Tibial artery (tissue), 4 donors: ENCODE measurements at regions not wholly inside any gene's neighbourhood (a gene's known extent, or its start where the extent isn't known, plus 50 kb on each side); places are given as distances from the start of the nearest gene placed in this dataset.
"Not testable (repeated sequence)": the region's sequence is repeated elsewhere in the genome, so short reads cannot be mapped to it uniquely, and the experiment has no call there.

ENCODE experiments used
- DNase-seq, 2 donors: peaks; one replicate each; pipeline ENCODE4 v3.0.0-alpha.2; 2019
- H3K27ac ChIP-seq, 2 donors: fragments of 200-600 bp; sonication (generic) in 1 of 2; 1 replicate in 1 of 2; 2 replicates in 1 of 2; pipeline ENCODE4 v1.5.1; 2018 to 2019; ENCODE audit warnings: mild to moderate bottlenecking in 1 of 2
- H3K27me3 ChIP-seq, 2 donors: fragments of 200-600 bp; sonication (generic) in 1 of 2; one replicate each; pipeline versions ENCODE4 v1.5.1 to v1.6.0; 2016 to 2019
- H3K36me3 ChIP-seq, 3 donors: fragments of 200-600 bp; sonication (generic) in 2 of 3; one replicate each; pipeline ENCODE4 v1.5.1; 2016 to 2019; ENCODE audit warnings: mild to moderate bottlenecking in 2 of 3
- H3K4me1 ChIP-seq, 4 donors: fragments of 200-600 bp; sonication (generic) in 2 of 4; 1 replicate in 3 of 4; 2 replicates in 1 of 4; pipeline ENCODE4 v1.5.1; 2016 to 2019
- H3K4me3 ChIP-seq, 2 donors: fragments of 200-600 bp; sonication (generic) in 1 of 2; 1 replicate in 1 of 2; 2 replicates in 1 of 2; pipeline ENCODE4 v1.5.1; 2018 to 2019; ENCODE audit warnings: mild to moderate bottlenecking in 2 of 2
- H3K9me3 ChIP-seq, 3 donors: fragments of 200-600 bp; sonication (generic) in 1 of 3; one replicate each; pipeline ENCODE4 v1.5.1; 2016 to 2019
- CTCF ChIP-seq, 2 experiments: fragments of 200-600 bp in 1 of 2; fragments of 450-650 bp in 1 of 2; IDR thresholded peaks; one replicate each; pipeline ENCODE4 v1.5.1; 2017 to 2019; ENCODE audit warnings: antibody characterized with exemption in 2 of 2, mild to moderate bottlenecking in 1 of 2, moderate library complexity in 1 of 2
- intact Hi-C: fragments of 100-400 bp; cut with DNase I; formaldehyde crosslinking; loops from one replicate; pipeline ENCODE4 v1.15.0; 2023; ENCODE audit warnings: low total_unique reads

GRCh38 chr5:12952409-12952808, 992.1 kb downstream of the DNAH5 start:
- Histone ChIP-seq H3K9me3 (no peaks in the 10 kb centered on the region), H3K4me3 (no peak overlapping the region), H3K27ac (no peak overlapping the region), H3K36me3 (no peaks in the 10 kb centered on the region), H3K4me1 (no peaks in the 10 kb centered on the region), H3K27me3 (no peaks in the 10 kb centered on the region)
- TF ChIP-seq CTCF (IDR thresholded peaks at IDR 0.05), result no peak
- intact Hi-C loops, result no loop called here
- no peak for DNase-seq

DNA sequence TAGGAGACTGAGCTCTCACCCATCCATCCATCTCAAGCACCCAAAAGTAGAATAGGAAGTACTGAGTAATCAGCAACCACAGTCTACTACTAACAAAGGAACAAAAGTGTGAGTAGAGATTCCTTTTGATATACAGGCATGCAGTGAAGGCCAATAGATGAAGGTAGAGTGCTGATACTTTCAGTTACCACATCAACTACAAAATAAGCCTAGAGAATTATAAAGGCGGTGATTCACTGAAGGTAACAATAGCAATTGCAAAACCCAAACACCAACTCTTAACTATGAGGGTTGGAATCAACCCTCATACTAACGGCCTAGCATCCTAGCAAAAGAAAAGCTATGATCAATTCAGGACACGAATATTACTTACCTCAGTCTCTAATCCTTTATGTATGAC, 992.6 kb downstream of the DNAH5 start:
- Histone ChIP-seq H3K4me1 (no peaks in the 10 kb centered on the region), H3K27ac (no peak overlapping the region), H3K27me3 (no peaks in the 10 kb centered on the region), H3K4me3 (no peak overlapping the region), H3K9me3 (no peaks in the 10 kb centered on the region), H3K36me3 (no peaks in the 10 kb centered on the region)
- no peak for DNase-seq
- intact Hi-C loops, result no loop called here
- TF ChIP-seq CTCF (IDR thresholded peaks at IDR 0.05), result no peak

DNA sequence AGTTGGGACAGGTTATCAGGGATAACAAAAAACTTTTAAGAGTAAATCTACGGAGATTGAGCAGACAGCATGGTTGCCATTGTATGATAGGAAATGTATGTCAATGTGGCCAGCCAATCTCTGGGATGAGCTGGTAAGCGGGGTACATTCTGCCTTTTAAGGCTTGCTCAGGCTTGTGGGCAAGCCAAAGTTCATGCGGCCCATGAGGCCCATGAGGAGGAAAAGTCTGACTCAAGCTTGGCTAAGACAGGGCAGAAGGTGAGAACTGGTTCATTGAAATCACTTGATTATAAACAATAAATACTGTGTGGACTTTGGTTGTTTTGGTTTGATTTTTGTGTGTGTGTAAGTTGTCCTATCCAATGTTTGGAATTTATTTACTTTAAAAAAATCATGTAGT, 997.1 kb downstream of the DNAH5 start:
- Histone ChIP-seq H3K9me3 (no peaks in the 10 kb centered on the region), H3K4me1 (no peaks in the 10 kb centered on the region), H3K27ac (no peak overlapping the region), H3K36me3 (no peaks in the 10 kb centered on the region), H3K27me3 (no peaks in the 10 kb centered on the region), H3K4me3 (no peak overlapping the region)
- TF ChIP-seq CTCF (IDR thresholded peaks at IDR 0.05), result no peak
- intact Hi-C loops, result no loop called here
- no peak for DNase-seq

DNA sequence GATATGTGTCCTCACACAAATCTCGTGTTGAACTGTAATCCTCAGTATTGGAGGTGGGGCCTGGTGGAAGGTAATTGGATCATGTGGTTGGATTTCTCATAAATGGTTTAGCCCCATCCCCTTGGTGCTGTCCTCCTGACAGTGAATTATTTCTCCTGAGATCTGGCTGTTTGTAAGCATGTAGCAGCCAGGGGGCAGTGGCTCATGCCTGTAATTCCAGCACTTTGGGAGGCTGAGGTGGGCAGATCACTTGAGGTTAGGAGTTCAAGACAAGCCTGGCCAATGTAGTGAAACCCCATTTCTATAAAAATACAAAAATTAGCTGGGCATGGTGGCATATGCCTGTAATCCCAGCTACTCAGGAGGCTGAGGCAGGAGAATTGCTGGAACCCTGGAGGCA, 999.0 kb downstream of the DNAH5 start:
- H3K4me1 ChIP-seq, H3K9me3 ChIP-seq, H3K27me3 ChIP-seq, intact Hi-C loops, DNase-seq, H3K36me3 ChIP-seq, H3K27ac ChIP-seq, H3K4me3 ChIP-seq: not testable (repeated sequence)

GRCh38 chr5:12936221-12936620, 1008.3 kb downstream of the DNAH5 start:
- H3K27ac ChIP-seq, result no peak overlapping the region

GRCh38 chr5:12934722-12935121, 1009.8 kb downstream of the DNAH5 start:
- DNase-seq, result no peak
- TF ChIP-seq CTCF (IDR thresholded peaks at IDR 0.05), result no peak

More at GRCh38 chr5:12936221-12936620, 1008.3 kb downstream of the DNAH5 start:
- TF ChIP-seq CTCF (IDR thresholded peaks at IDR 0.05), result no peak
- Histone ChIP-seq H3K4me1 (no peaks in the 10 kb centered on the region), H3K36me3 (no peaks in the 10 kb centered on the region), H3K9me3 (no peaks in the 10 kb centered on the region), H3K4me3 (no peak overlapping the region), H3K27me3 (no peaks in the 10 kb centered on the region)
- no peak for DNase-seq
- intact Hi-C loops, result no loop called here

More at GRCh38 chr5:12934722-12935121, 1009.8 kb downstream of the DNAH5 start:
- H3K9me3 ChIP-seq, result no peaks in the 10 kb centered on the region
- H3K4me1 ChIP-seq, result no peaks in the 10 kb centered on the region
- H3K4me3 ChIP-seq, result no peak overlapping the region
- no peaks in the 10 kb centered on the region for H3K36me3 ChIP-seq
- no peaks in the 10 kb centered on the region for H3K27me3 ChIP-seq
- no peak overlapping the region for H3K27ac ChIP-seq
- intact Hi-C loops, result no loop called here
